Prostate gland (tissue), 2 donors: ENCODE measurements at regions not wholly inside any gene's neighbourhood (a gene's known extent, or its start where the extent isn't known, plus 50 kb on each side); places are given as distances from the start of the nearest gene placed in this dataset.

Experiments
- DNase-seq: peaks from one replicate; pipeline ENCODE4 v3.0.0-alpha.2; 2019; ENCODE audit warnings: low spot score
- H3K27ac ChIP-seq, 2 donors: fragments of 200-600 bp; sonication (generic); 2 replicates each; pipeline ENCODE4 v1.5.1; 2017 to 2019
- H3K27me3 ChIP-seq: fragments of 200-600 bp; sonication (generic); replicated peaks from 2 replicates; pipeline ENCODE4 v1.5.1; 2019; ENCODE audit not compliant: insufficient read depth
- H3K36me3 ChIP-seq, 2 donors: fragments of 200-600 bp; sonication (generic); 1 replicate in 1 of 2; 2 replicates in 1 of 2; pipeline versions ENCODE4 v1.5.1 to v1.8.1; 2017 to 2019
- H3K4me1 ChIP-seq: fragments of 200-600 bp; sonication (generic); replicated peaks from 2 replicates; pipeline ENCODE4 v1.5.1; 2019
- H3K4me3 ChIP-seq, 2 donors: fragments of 200-600 bp; sonication (generic); 2 replicates each; pipeline ENCODE4 v1.5.1; 2017 to 2019
- H3K9me3 ChIP-seq: fragments of 200-600 bp; sonication (generic); 2 replicates; pipeline ENCODE4 v1.5.1; 2017
- POLR2A ChIP-seq: fragments of 450-650 bp; IDR thresholded peaks from one replicate; pipeline ENCODE4 v1.6.1; 2016; ENCODE audit warnings: antibody characterized with exemption, mild to moderate bottlenecking
- POLR2AphosphoS5 ChIP-seq: sonication (generic); formaldehyde crosslinking; IDR thresholded peaks from one replicate; pipeline ENCODE4 v1.6.1; 2017; ENCODE audit warnings: antibody characterized with exemption
- WGBS: methylation state at CpG from one replicate; pipeline ENCODE4 v1.1.5; 2018; 5-methylcytosine and 5-hydroxymethylcytosine counted together
- intact Hi-C: fragments of 100-400 bp; cut with DNase I; formaldehyde crosslinking; loops from one replicate; pipeline ENCODE4 v1.14.2; 2022
- TF ChIP-seq, protein P1 (sequence below), 4 experiments: fragments of 200-600 bp in 2 of 4; fragments of 450-650 bp in 2 of 4; sonication (generic) in 2 of 4; IDR thresholded peaks; 1 replicate in 3 of 4; 2 replicates in 1 of 4; pipeline ENCODE4 v1.5.1; 2016 to 2019; ENCODE audit warnings: antibody characterized with exemption in 4 of 4, mild to moderate bottlenecking in 2 of 4, moderate library complexity in 2 of 4

DNA sequence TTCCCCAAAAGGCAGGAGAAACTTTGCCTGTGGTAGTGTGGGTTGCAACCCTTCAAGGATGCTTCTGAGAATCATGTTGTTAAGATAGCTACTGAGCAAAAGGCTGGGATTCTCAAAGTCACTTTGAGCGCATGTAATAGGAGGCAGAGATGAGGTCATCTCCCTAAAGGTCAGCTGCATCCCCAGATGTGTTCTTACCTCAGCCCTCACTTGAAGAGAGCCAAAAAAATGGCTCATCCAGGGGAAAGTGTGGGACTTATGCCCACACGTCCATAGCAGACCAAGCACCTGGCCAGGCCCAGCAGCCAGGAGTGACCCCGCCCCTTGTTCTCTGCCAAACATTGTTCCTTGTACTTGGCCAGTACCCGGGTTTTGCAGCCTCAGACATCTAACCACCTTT, 187.0 kb upstream of the BMP2 start:
- Histone ChIP-seq H3K4me1 (no peaks in the 10 kb centered on the region), H3K4me3 (no peak overlapping the region), H3K36me3 (no peaks in the 10 kb centered on the region), H3K27me3 (no peaks in the 10 kb centered on the region), H3K27ac (no peak overlapping the region), H3K9me3 (no peaks in the 10 kb centered on the region)
- intact Hi-C loops, result no loop called here
- DNase-seq, result no peak
- no peak for TF ChIP-seq POLR2AphosphoS5
- TF ChIP-seq, protein P1, sequence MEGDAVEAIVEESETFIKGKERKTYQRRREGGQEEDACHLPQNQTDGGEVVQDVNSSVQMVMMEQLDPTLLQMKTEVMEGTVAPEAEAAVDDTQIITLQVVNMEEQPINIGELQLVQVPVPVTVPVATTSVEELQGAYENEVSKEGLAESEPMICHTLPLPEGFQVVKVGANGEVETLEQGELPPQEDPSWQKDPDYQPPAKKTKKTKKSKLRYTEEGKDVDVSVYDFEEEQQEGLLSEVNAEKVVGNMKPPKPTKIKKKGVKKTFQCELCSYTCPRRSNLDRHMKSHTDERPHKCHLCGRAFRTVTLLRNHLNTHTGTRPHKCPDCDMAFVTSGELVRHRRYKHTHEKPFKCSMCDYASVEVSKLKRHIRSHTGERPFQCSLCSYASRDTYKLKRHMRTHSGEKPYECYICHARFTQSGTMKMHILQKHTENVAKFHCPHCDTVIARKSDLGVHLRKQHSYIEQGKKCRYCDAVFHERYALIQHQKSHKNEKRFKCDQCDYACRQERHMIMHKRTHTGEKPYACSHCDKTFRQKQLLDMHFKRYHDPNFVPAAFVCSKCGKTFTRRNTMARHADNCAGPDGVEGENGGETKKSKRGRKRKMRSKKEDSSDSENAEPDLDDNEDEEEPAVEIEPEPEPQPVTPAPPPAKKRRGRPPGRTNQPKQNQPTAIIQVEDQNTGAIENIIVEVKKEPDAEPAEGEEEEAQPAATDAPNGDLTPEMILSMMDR (IDR thresholded peaks at IDR 0.05), result no peak
- TF ChIP-seq POLR2A, result no peak
- WGBS, result 64% methylated on average over 4 of the region's 4 CpGs

DNA sequence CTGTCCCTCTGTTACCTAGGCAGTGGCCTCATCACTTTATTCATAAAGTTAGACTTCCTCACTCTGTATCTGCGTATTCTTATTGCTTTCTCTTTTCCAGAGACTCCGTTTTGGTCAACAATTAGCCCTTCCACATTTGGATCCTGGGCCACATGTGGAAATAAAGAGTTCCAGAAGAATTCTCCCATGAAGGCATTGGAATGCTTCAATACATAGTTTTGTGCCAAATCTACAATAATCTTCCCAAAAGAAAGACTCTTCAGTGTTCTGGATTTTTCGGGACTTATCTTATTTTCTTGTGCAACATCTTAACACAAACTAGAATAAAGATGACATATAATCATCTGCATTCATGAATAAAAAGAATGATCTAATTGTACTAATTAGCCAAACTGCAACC, 187.7 kb upstream of the BMP2 start:
- Histone ChIP-seq H3K4me1 (no peaks in the 10 kb centered on the region), H3K4me3 (no peak overlapping the region), H3K9me3 (no peaks in the 10 kb centered on the region), H3K36me3 (no peaks in the 10 kb centered on the region), H3K27me3 (no peaks in the 10 kb centered on the region), H3K27ac (no peak overlapping the region)
- no peak for DNase-seq
- intact Hi-C loops, result no loop called here
- TF ChIP-seq POLR2AphosphoS5, result no peak
- 90% methylated on average over 3 of the region's 3 CpGs for WGBS

DNA sequence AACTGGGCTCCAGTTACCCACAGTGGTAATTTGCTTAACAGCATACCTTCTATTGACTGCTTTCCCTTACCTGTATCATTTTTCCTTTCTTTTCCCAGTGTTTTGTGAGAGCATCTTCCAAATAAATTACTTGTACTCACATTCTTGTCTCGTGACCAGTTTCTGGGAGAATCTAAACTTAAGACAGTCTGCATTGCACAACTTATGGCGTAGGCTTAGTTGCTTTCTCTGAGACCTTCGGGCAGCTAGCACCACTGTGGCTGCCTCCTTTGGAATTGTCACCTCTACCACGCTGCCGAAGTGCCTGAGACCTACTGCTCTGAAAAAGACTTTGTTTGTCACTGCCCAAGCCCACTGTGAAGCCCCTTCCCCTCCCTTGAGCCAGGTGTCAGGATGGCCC, 188.1 kb upstream of the BMP2 start:
- no peaks in the 10 kb centered on the region for H3K4me1 ChIP-seq
- intact Hi-C loops, result no loop called here
- 96% methylated on average over 5 of the region's 5 CpGs for WGBS

DNA sequence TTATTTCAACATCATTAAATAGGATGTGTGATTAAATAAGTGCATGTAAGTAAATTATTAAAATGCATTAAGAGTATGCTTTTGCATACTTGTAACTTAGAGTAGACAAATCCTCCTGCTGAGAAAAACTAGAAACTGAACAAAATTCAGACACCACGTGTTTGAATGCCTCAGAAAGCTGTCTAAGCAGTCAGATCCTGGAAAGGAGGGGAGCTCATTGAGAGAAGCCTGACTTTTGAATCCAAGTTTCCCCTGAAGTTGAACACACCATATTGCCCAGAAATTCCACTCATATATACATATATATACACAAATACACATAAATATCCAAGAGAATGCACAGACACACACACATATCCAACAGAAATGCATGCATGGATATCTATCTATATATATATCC, 190.0 kb upstream of the BMP2 start:
- H3K36me3 ChIP-seq, result no peaks in the 10 kb centered on the region
- H3K27me3 ChIP-seq, result no peaks in the 10 kb centered on the region
- WGBS, result 80% methylated on average over 1 of the region's 1 CpG

More for the DNA sequence above, 188.1 kb upstream of the BMP2 start:
- H3K36me3 ChIP-seq, result no peaks in the 10 kb centered on the region
- H3K9me3 ChIP-seq, result no peaks in the 10 kb centered on the region
- H3K4me3 ChIP-seq, result no peak overlapping the region
- TF ChIP-seq POLR2A, result no peak
- no peak for TF ChIP-seq POLR2AphosphoS5
- TF ChIP-seq, protein P1 (IDR thresholded peaks at IDR 0.05), result no peak
- H3K27ac ChIP-seq, result no peak overlapping the region
- no peak for DNase-seq
- no peaks in the 10 kb centered on the region for H3K27me3 ChIP-seq

DNA sequence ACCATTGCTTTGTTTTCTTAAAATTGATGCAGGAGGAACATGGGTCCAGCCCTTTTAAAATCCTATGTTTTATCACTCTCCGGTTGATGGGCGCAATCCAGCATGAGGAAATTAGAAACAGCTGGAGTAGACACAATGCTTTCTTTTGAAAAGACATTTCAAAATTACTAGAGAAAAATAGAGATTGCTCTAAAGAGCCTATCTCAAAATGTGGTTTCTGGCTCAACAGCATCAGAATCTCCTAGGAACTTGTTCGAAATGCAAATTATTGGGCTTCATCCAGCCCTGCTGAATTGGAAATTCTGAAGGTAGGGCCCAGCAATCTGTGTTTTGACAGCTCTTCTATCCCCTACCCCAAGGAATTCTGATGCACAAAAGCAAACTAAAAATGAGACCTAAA, 190.8 kb upstream of the BMP2 start:
- 67% methylated on average over 3 of the region's 3 CpGs for WGBS
- H3K27ac ChIP-seq, result no peak overlapping the region
- intact Hi-C loops, result no loop called here
- H3K27me3 ChIP-seq, result no peaks in the 10 kb centered on the region
- H3K36me3 ChIP-seq, result no peaks in the 10 kb centered on the region
- TF ChIP-seq, protein P1 (IDR thresholded peaks at IDR 0.05), result no peak
- TF ChIP-seq POLR2A, result no peak
- TF ChIP-seq POLR2AphosphoS5, result no peak
- no peaks in the 10 kb centered on the region for H3K9me3 ChIP-seq
- H3K4me3 ChIP-seq, result no peak overlapping the region
- no peaks in the 10 kb centered on the region for H3K4me1 ChIP-seq
- DNase-seq, result no peak

More for the DNA sequence above, 190.0 kb upstream of the BMP2 start:
- Histone ChIP-seq H3K9me3 (no peaks in the 10 kb centered on the region), H3K27ac (no peak overlapping the region), H3K4me1 (no peaks in the 10 kb centered on the region), H3K4me3 (no peak overlapping the region)
- intact Hi-C loops, result no loop called here
- TF ChIP-seq POLR2AphosphoS5, result no peak
- no peak for TF ChIP-seq POLR2A
- TF ChIP-seq, protein P1 (IDR thresholded peaks at IDR 0.05), result no peak
- DNase-seq, result no peak
